22Rv1 (cell line): ENCODE measurements at regions not wholly inside any gene's neighbourhood (a gene's known extent, or its start where the extent isn't known, plus 50 kb on each side); places are given as distances from the start of the nearest gene placed in this dataset.

ENCODE experiments used
- H3K27ac ChIP-seq: fragments of 450-650 bp; 2 replicates; pipeline ENCODE4 v1.5.1; 2017
- ZFX ChIP-seq: fragments of 450-650 bp; IDR thresholded peaks from 2 replicates; pipeline ENCODE4 v1.6.1; 2017; ENCODE audit warnings: antibody characterized with exemption, borderline replicate concordance
- TF ChIP-seq, protein P1 (sequence below): fragments of 450-650 bp; IDR thresholded peaks from 2 replicates; pipeline ENCODE4 v1.5.1; 2017; ENCODE audit warnings: mild to moderate bottlenecking

DNA sequence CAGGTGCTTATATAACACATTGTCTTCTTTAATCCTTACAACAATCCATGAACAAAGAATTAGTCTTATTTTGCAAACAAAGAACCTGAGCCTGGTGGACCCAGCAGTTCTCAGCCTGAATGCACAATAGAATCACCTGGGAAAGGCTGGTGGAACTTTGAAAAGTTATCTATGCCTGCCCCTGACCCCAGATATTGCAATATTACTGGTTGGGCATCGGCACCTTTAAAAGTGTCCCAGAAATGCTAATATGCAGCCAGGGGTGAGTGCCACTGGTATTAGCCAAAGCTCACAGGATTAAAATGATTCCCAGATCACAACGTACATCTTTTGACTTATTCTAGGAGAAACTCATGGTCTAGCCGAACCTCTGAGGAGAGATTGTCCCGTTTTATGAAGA lies 268.8 kb downstream of the KLF5 start:
- TF ChIP-seq, protein P1, sequence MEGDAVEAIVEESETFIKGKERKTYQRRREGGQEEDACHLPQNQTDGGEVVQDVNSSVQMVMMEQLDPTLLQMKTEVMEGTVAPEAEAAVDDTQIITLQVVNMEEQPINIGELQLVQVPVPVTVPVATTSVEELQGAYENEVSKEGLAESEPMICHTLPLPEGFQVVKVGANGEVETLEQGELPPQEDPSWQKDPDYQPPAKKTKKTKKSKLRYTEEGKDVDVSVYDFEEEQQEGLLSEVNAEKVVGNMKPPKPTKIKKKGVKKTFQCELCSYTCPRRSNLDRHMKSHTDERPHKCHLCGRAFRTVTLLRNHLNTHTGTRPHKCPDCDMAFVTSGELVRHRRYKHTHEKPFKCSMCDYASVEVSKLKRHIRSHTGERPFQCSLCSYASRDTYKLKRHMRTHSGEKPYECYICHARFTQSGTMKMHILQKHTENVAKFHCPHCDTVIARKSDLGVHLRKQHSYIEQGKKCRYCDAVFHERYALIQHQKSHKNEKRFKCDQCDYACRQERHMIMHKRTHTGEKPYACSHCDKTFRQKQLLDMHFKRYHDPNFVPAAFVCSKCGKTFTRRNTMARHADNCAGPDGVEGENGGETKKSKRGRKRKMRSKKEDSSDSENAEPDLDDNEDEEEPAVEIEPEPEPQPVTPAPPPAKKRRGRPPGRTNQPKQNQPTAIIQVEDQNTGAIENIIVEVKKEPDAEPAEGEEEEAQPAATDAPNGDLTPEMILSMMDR: no peak
- TF ChIP-seq ZFX: no peak
- no peak overlapping the region for H3K27ac ChIP-seq

DNA sequence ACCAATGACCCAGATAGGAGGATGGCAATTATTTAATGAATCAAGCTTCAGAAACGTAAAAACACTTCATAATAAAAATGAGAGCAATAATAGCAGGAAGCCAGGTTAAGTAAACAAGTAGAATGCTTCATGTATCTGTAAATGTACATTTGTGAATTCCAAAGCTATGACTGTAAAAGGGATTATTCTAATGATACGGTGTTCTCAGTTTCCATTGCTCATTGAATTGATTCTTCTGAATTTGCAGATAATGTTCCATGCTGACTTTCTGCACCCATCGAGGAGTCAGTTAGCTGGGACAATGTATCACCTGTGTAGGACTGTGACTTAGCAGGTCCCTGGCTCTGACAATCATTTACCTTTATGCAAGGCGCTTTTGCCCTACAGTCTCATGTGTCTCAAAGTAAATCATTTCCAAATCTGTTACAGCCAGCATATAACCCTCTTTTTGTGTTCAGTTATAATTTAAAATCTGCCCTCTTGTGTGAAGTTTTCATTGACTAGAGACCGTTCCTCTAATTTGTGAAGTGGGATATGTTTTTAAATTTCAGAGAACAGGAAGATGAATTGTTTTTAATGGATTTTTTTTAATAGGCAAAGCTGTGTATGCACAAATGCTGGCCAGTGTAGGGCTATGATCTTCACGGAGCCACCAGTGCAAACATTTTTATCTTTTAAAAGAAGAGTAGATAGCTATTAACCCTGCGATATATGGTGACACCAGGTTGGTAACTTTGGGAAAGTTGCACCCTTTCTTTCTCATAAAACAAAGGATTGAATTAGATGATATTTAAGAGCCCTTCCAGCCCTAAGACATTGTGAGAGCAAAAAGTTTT lies 267.1 kb downstream of the KLF5 start:
- TF ChIP-seq ZFX: no peak
- TF ChIP-seq, protein P1: no peak
- no peak overlapping the region for H3K27ac ChIP-seq

DNA sequence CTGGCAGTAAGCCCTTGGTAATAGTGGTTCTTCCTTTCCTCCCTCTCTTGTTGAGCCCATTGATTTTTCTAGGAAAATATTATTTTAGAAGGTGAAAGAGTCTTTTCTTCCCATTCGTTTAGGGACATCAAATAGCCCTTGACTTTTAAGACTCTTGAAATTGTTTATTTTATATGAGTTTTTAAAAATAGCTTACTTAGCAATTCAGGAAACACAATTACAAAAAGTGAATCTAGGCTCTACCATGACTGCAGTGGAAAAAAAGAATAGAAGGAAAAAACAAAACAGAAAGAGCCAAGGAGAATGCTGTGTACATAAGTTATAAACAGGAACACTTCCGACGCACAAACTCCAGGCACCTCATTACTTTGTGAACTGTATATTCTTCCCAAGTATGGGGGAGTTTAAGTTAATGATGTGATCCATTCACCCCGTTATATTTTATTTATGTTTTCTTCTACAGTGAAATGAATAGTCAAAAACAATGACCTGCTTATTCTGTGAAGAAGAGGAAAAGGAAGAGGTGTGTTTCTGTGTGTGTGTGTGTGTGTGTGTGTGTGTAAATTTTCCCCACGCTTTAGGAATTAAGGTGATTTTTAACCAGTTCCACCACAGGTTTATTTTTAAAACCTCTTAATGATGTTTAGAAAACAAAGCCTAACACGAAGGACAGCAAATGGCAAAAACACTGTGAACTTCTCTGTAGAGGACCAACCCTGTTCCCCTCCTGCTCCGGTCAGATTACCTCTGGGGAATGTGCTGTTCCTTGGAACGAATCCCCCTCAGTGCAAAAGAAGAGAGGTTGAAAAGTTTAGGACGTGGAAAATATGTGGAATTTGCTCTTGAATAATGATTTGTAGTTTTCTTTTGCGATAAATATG lies 266.3 kb downstream of the KLF5 start:
- TF ChIP-seq ZFX: no peak
- TF ChIP-seq, protein P1: no peak
- no peak overlapping the region for H3K27ac ChIP-seq

DNA sequence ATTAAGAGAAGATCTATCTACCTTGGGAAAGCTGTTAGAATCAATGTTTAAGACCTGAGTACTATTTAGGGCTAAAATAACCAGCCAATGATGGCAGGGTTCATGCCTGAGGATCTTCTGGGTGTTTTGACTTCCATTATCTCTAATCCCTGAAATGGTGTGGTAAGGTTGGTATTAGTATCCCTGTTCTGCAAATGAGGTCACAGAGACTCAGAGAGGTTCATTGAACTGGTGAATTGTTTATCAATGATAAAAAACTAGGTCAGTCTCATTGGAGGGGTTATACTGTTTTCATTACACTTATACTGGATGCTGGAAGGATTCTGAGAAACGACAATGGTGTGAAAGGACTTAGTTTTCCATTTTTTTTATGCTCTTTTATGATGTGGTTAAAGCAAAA lies 264.8 kb downstream of the KLF5 start:
- H3K27ac ChIP-seq: no peak overlapping the region
- TF ChIP-seq ZFX: no peak
- TF ChIP-seq, protein P1: no peak

DNA sequence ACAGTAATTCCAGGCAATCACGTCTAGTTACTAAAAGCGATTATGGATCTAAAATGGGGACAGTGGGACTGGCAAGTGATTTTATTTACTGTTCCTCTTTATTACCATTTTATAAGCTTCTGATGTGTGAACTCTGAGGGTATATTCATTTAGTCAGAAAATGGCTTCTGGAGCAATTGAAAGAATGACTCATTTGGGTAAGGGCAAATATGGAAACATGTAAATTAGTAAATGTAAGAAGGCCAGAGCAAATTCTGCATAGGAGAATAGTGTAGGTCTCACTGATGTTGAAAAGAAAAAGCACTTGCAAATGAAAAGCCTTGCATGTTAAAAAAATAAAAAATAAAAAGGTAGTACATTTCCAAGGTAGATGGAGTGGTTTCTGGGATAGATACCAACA lies 262.2 kb downstream of the KLF5 start:
- no peak overlapping the region for H3K27ac ChIP-seq
- no peak for TF ChIP-seq ZFX
- TF ChIP-seq, protein P1: no peak

DNA sequence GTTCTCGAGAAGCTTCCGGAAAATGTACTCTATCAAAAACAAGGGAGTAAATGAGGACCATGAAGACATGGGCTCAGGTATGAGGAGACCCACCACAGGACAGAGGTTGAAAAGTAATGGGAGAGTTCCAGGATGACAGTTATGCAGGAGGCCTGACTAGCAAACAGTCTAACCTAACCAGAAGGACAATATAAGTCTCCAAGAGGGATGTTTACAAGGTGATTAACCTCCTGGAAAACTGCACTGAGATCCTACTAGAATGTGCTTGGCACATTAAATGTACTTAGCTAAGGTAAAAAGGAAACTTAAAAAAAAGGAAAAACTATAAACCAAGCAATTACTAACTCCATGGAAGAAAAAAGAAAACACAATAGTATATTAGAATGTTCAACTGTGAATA lies 258.3 kb downstream of the KLF5 start:
- H3K27ac ChIP-seq: no peak overlapping the region
- TF ChIP-seq, protein P1: no peak
- TF ChIP-seq ZFX: no peak

DNA sequence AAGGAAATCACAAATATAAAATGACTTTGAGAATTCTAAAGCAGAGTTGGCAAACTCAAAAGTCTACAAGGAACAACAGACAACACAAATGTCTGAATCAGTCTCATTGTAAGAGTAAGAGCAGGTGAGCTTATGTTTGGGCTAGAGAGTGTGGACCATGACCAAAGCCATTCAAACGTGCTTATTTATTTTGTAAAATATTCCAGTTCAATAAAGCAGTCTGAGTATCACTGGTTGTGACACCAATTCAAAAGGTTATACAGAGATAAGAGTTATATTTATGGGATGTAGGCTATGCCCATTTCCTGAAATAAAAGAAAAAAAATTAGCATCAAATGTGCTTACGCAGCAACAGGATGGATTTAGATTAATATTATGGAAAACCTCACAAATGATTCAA lies 251.6 kb downstream of the KLF5 start:
- H3K27ac ChIP-seq: no peak overlapping the region
- TF ChIP-seq, protein P1: no peak
- TF ChIP-seq ZFX: no peak
